GM19025 (cell line): ENCODE measurements at regions not wholly inside any gene's neighbourhood (a gene's known extent, or its start where the extent isn't known, plus 50 kb on each side); places are given as distances from the start of the nearest gene placed in this dataset.

ENCODE experiments used
- ATAC-seq: cut with Tn5 transposase; IDR thresholded peaks from one replicate; pipeline ENCODE4 v1.9.1; 2021; ENCODE audit warnings: mild to moderate bottlenecking, low read depth, moderate library complexity; ENCODE audit not compliant: unreplicated experiment

- ATAC-seq: no peak
Observed at GRCh38 chr5:143870362-143870761, 58.4 kb downstream of the HMHB1 start.

- ATAC-seq: no peak
Observed at GRCh38 chr5:143870871-143871632, 59.1 kb downstream of the HMHB1 start.

- ATAC-seq: no peak
Observed at GRCh38 chr5:143871672-143872071, 59.7 kb downstream of the HMHB1 start.

- no peak for ATAC-seq
Observed at GRCh38 chr5:143874312-143874711, 62.4 kb downstream of the HMHB1 start.

- no peak for ATAC-seq
Observed at GRCh38 chr5:143877196-143877595, 65.2 kb downstream of the HMHB1 start.

GRCh38 chr5:143878430-143878829 is 66.5 kb downstream of the HMHB1 start:
- no peak for ATAC-seq

- no peak for ATAC-seq
Observed at GRCh38 chr5:143879646-143880045, 67.7 kb downstream of the HMHB1 start.

GRCh38 chr5:143880178-143880577 is 68.2 kb downstream of the HMHB1 start:
- ATAC-seq: no peak

GRCh38 chr5:143882520-143882919 is 70.6 kb downstream of the HMHB1 start:
- ATAC-seq: no peak

- no peak for ATAC-seq
Observed at GRCh38 chr5:143886096-143886495, 74.1 kb downstream of the HMHB1 start.

- no peak for ATAC-seq
Observed at GRCh38 chr5:143886651-143887638, 75.0 kb downstream of the HMHB1 start.

- no peak for ATAC-seq
Observed at GRCh38 chr5:143887903-143888665, 76.1 kb downstream of the HMHB1 start.

GRCh38 chr5:143888912-143889311 is 77.0 kb downstream of the HMHB1 start:
- ATAC-seq: no peak

- ATAC-seq: no peak
Observed at GRCh38 chr5:143889986-143890385, 78.0 kb downstream of the HMHB1 start.

GRCh38 chr5:143890487-143890886 is 78.5 kb downstream of the HMHB1 start:
- no peak for ATAC-seq

GRCh38 chr5:143892271-143892670 is 80.3 kb downstream of the HMHB1 start:
- ATAC-seq: no peak

- no peak for ATAC-seq
Observed at GRCh38 chr5:143892908-143893307, 80.9 kb downstream of the HMHB1 start.

- ATAC-seq: no peak
Observed at GRCh38 chr5:143893638-143894037, 81.7 kb downstream of the HMHB1 start.

GRCh38 chr5:143896516-143896915 is 84.6 kb downstream of the HMHB1 start:
- ATAC-seq: no peak

- ATAC-seq: no peak
Observed at GRCh38 chr5:143896966-143897365, 85.0 kb downstream of the HMHB1 start.

GRCh38 chr5:143898381-143898780 is 86.4 kb downstream of the HMHB1 start:
- ATAC-seq: no peak
